ENCODE measurements at regions not wholly inside any gene's neighbourhood (a gene's known extent, or its start where the extent isn't known, plus 50 kb on each side); places are given as distances from the start of the nearest gene placed in this dataset.

GRCh38 chr5:89457411-89458331, 574.7 kb upstream of the MEF2C start:
- no peak for DNase-seq (ENCODE audit: low spot score)

- no peak for DNase-seq (ENCODE audit: low spot score)
Observed at GRCh38 chr5:89452081-89452480, 569.1 kb upstream of the MEF2C start.

DNA sequence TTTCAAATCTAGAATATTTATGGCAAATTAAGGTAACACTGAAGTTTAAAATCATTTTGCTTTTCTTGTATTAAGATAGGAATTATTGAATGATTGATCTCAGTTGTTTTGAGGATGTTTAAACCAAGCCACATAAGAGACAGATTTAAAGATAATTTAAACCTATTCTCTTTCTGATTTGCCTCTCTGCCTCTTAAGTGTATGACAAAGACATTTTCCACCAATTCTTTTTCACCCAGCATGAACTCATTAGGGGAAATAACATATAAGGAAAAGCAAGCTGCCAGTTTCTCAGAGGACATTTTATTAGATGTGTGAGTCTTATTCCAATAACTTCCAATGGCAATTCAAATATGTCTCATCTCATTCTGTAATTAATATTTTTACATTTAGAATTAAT, 568.3 kb upstream of the MEF2C start:
- no peak for DNase-seq (ENCODE audit: low spot score)

DNA sequence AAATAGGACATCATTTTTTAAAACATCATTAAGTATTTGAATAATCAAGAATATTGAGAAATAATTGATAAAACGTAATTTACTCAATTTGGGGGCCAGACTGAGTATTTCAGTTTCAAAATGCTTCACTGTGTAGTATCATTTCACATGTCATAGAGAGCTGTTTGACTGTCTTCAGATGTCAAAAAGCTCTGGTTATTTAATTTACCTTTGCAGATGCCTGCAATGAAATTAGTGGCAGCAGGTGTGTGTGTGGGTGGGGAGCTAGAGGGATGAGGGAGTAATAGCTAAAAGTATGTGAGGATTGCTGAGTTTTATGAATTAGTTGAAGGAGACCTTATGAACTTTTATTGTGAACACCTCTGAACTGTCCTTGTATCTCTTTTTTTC, 567.2 kb upstream of the MEF2C start:
- DNase-seq (ENCODE audit: low spot score): no peak

GRCh38 chr5:89449392-89450148, 566.6 kb upstream of the MEF2C start:
- no peak for DNase-seq (ENCODE audit: low spot score)

DNA sequence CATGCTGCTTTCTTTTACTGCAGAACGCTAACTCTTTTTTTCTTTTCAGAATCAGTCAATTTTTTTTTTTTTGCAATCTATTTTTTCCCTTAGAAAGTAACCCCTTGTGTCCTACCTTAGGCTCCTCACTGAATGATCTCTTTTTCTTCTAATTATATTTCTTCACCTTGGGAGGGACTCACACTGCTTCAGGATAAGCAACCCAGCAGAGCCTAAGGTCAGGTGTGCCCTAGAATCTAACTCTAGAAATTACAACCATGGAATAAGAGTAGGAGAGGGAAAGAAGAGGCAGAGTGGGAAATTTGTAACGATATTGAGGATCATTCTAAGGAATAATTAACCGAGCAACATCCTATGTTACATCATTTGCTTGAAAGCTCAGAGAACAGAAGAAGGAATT, 564.0 kb upstream of the MEF2C start:
- no peak for DNase-seq (ENCODE audit: low spot score)

DNA sequence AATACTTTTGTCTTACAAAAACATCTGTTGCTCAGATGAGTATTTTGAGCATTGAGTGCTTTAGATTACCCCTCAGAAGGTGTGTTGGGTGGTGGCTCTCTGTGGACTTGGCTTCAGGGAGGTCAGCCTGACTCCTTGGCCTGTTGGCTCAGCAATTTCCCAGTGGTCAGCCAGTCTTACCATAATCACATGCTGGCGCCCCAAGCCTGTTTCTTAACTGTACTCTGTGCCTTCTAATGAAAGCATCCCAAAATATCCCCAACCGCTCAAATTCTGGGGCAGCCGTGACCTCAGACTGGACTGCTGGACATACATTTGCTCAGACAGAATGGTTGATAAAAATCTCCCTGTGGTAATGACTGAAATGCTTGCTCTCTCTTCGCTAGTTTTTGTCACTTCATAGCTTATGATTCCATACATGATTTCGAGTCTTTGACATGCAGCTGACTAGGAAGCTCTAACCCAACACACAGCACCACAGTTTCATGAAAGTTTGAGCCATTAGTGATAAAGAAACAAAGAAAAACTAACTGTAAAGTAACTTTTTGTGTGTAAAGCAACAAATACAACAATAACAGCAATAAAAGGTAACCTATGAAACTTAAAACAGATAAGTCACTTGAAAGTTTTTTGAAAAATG, 562.2 kb upstream of the MEF2C start:
- no peak for DNase-seq (ENCODE audit: low spot score)

- DNase-seq (ENCODE audit: low spot score): no peak
Observed at GRCh38 chr5:89444088-89444487, 561.1 kb upstream of the MEF2C start.

DNA sequence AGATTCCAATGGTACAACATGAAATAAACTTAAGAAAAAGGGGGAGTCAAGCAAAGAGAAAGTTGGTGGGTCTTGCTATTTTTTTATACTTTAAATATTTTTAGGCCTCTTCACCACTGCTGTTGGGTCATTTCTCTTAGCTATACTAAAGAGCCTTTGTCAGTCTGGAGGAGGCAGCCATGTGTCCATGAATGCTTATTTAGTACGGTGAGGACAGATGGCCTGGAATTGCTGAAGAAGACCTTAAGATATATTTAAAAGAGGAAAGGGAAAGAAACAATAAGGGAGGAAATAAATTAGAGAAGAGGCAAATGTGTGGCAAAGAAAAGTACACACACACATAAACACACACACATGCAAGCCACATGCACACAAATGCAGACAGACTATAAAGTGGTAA, 560.5 kb upstream of the MEF2C start:
- no peak for DNase-seq (ENCODE audit: low spot score)

- no peak for DNase-seq (ENCODE audit: low spot score)
Observed at GRCh38 chr5:89441965-89442364, 559.0 kb upstream of the MEF2C start.

GRCh38 chr5:89440670-89441069, 557.7 kb upstream of the MEF2C start:
- no peak for DNase-seq (ENCODE audit: low spot score)

GRCh38 chr5:89437450-89438435, 554.8 kb upstream of the MEF2C start:
- DNase-seq (ENCODE audit: low spot score): no peak

GRCh38 chr5:89436464-89436863, 553.5 kb upstream of the MEF2C start:
- DNase-seq (ENCODE audit: low spot score): no peak

GRCh38 chr5:89435347-89435746, 552.4 kb upstream of the MEF2C start:
- DNase-seq (ENCODE audit: low spot score): no peak

DNA sequence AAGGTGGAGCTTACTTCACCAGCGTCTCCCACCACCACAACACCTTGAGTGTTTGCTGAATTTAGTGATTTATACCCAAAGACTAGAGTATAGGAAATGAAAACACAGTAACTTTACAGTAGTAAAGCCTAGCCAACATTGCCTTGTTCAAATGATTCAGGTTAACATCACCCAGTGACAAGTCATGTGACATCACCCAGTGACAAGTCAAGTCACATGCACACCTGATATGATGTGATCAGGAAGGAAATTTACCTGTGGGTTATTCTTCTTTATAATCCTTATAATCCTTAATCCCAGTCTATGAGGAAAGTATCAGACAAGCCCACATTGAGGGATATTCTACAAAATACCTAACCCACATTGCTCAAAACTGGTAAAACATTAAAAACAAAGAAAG, 545.6 kb upstream of the MEF2C start:
- no peak for DNase-seq (ENCODE audit: low spot score)

- no peak for DNase-seq (ENCODE audit: low spot score)
Observed at GRCh38 chr5:89425062-89425461, 542.1 kb upstream of the MEF2C start.

GRCh38 chr5:89421035-89421434, 538.1 kb upstream of the MEF2C start:
- no peak for DNase-seq (ENCODE audit: low spot score)

- DNase-seq (ENCODE audit: low spot score): no peak
Observed at GRCh38 chr5:89418407-89419085, 535.6 kb upstream of the MEF2C start.

- no peak for DNase-seq (ENCODE audit: low spot score)
Observed at GRCh38 chr5:89417990-89418389, 535.0 kb upstream of the MEF2C start.

- no peak for DNase-seq (ENCODE audit: low spot score)
Observed at GRCh38 chr5:89417515-89417914, 534.5 kb upstream of the MEF2C start.

- no peak for DNase-seq (ENCODE audit: low spot score)
Observed at GRCh38 chr5:89411891-89412290, 528.9 kb upstream of the MEF2C start.
